HG03025 (cell line): ENCODE measurements at regions not wholly inside any gene's neighbourhood (a gene's known extent, or its start where the extent isn't known, plus 50 kb on each side); places are given as distances from the start of the nearest gene placed in this dataset.

Experiments
- ATAC-seq: cut with Tn5 transposase; IDR thresholded peaks from one replicate; pipeline ENCODE4 v1.9.1; 2021; ENCODE audit warnings: mild to moderate bottlenecking, moderate library complexity; ENCODE audit not compliant: unreplicated experiment, low FRiP score

GRCh38 chr10:121289800-121290199 is 308.4 kb downstream of the FGFR2 start:
- no peak for ATAC-seq

GRCh38 chr10:121290674-121291073 is 307.6 kb downstream of the FGFR2 start:
- ATAC-seq: no peak

- ATAC-seq: no peak
These were observed 306.9 kb downstream of the FGFR2 start for GRCh38 chr10:121291376-121291775.

- ATAC-seq: no peak
These were observed 306.4 kb downstream of the FGFR2 start for GRCh38 chr10:121291823-121292222.

GRCh38 chr10:121292321-121292720 is 305.9 kb downstream of the FGFR2 start:
- ATAC-seq: no peak

GRCh38 chr10:121293110-121293509 is 305.1 kb downstream of the FGFR2 start:
- no peak for ATAC-seq

- no peak for ATAC-seq
These were observed 303.6 kb downstream of the FGFR2 start for GRCh38 chr10:121294630-121295029.

GRCh38 chr10:121296378-121296777 is 301.9 kb downstream of the FGFR2 start:
- ATAC-seq: no peak

GRCh38 chr10:121296881-121297585 is 301.2 kb downstream of the FGFR2 start:
- no peak for ATAC-seq

GRCh38 chr10:121300723-121301122 is 297.5 kb downstream of the FGFR2 start:
- no peak for ATAC-seq

GRCh38 chr10:121302541-121303180 is 295.6 kb downstream of the FGFR2 start:
- ATAC-seq: no peak

- no peak for ATAC-seq
These were observed 294.9 kb downstream of the FGFR2 start for GRCh38 chr10:121303287-121303890.

- no peak for ATAC-seq
These were observed 293.2 kb downstream of the FGFR2 start for GRCh38 chr10:121305066-121305465.

GRCh38 chr10:121306159-121306673 is 292.0 kb downstream of the FGFR2 start:
- ATAC-seq: no peak

GRCh38 chr10:121307411-121307980 is 290.7 kb downstream of the FGFR2 start:
- no peak for ATAC-seq

GRCh38 chr10:121308020-121308419 is 290.2 kb downstream of the FGFR2 start:
- ATAC-seq: no peak

GRCh38 chr10:121309164-121309563 is 289.1 kb downstream of the FGFR2 start:
- ATAC-seq: no peak

GRCh38 chr10:121310151-121310711 is 288.0 kb downstream of the FGFR2 start:
- ATAC-seq: no peak

GRCh38 chr10:121311812-121312443 is 286.3 kb downstream of the FGFR2 start:
- no peak for ATAC-seq

GRCh38 chr10:121312587-121312986 is 285.7 kb downstream of the FGFR2 start:
- no peak for ATAC-seq
